GM21737 (cell line): ENCODE measurements at regions not wholly inside any gene's neighbourhood (a gene's known extent, or its start where the extent isn't known, plus 50 kb on each side); places are given as distances from the start of the nearest gene placed in this dataset.

Source experiments
- ATAC-seq: cut with Tn5 transposase; IDR thresholded peaks from one replicate; pipeline ENCODE4 v1.9.1; 2021; ENCODE audit warnings: mild to moderate bottlenecking, moderate library complexity; ENCODE audit not compliant: unreplicated experiment

DNA sequence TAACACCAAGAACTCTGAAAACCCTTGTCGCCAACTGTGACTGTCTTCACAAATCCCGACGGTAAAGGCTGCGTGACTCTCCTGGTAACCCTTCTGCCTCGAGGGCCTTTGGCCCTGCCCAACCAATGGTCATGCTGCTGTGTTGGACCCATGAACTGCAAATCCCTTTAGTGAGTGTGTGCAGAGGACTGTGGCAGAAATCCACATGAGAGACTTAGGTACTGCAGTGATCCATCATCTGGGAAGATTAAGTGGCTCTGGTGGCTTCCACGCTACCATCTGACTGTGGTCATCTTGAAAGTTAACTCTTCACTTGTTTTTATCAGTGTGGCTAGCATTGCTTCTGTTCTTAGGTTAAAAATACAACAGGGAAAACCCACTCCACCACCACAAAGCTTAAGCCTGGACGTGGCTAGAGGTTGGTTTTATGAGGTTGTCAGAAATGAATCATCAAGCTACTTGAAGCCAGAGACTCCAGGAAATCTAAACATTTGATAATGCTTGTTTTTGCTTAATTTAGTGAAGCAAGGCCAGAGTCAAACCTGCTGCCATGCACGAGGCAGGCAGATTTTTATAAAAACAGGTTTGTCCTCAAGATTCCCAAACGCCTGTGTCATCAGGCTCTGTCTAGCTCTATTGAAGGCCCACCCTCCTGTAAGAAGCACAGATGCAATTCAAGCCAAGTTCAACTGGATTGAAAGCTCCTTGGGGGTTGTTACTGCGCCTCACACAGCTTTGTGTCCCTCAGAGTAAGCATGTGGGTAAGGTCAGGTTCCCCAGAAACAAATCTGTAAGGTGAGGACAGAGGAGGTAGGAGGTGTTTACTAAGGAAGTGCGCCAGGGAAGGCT, 52.7 kb upstream of the ERCC6L2 start:
- ATAC-seq: peak; percentile 89

GRCh38 chr9:95822015-95822414, 53.5 kb upstream of the ERCC6L2 start:
- no peak for ATAC-seq

DNA sequence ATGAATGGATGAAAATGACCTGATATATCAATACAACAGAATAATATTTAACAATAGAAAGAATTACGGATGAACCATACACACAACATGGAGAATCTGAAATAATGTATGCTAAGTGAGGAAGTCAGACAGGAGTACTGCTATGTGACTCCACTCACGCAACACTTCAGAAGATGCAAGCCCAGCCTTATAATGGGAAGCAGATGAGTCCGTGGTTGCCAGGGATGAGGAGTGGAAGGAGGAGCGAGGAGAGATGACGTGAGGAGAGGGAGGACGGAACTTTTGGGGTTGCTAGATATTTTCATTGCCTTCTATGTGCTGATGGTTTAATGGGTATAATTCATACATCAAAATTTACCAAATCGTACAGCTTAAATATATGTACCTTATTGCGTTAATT, 55.4 kb upstream of the ERCC6L2 start:
- ATAC-seq: no peak

DNA sequence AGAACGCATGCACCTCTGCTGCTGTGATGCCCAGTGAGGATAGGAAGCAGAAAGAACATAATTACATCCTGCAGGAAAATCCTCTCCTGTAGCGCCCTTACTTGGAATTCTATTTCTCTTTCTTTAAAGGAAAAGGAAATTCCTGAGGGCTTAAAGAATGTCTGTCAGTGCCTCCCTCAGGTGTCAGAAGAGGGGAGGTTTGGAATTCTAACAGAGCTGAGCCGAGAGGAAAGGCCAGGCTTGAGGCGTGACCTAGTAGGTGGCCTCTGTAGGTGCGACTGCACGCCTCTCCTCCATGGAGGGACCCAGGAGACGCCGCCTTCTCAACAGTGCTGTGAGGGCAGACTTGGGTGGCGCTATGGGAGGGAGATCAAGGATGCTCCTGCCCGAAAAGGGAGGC, 55.9 kb upstream of the ERCC6L2 start:
- ATAC-seq: no peak

- ATAC-seq: no peak
These were observed 58.3 kb upstream of the ERCC6L2 start for GRCh38 chr9:95817205-95817604.

DNA sequence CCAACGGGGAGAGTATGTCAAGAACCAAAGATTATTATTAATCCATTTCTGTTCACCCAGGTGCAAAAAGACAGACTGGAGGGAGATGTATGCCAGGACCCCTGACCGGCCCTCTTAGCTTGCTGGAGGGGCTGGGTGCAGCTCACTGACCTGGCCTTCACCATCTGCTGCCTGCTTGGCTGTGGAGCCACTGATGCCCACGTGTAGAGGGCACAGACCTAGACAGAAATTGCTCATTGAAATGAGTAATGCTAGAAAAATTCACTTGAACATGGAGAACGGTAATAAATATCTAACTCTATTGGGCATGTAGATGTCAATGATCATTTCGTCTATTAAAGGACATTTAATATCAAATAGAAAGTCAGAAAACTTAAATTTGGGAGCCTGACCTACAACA, 58.8 kb upstream of the ERCC6L2 start:
- no peak for ATAC-seq

GRCh38 chr9:95815961-95816360, 59.5 kb upstream of the ERCC6L2 start:
- no peak for ATAC-seq

DNA sequence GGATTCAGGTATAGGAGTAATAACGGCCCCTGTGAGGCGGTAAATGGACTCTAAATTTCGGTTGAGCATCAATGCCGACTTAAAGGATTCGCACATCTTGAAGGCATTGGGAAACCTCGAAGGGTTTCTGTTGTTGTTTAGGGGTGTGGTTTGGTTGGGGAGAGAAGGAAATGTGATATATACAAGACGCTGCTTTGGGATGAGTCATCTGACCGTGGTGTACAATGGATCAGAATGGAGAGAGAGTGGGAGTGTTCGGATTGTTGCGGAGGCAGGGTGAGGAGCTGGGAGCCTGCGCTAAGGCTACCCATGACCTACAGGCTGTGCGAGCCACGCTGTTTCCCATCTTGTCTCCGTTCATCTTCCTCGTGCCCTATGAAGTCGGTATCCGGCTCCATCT, 60.4 kb upstream of the ERCC6L2 start:
- ATAC-seq: no peak

DNA sequence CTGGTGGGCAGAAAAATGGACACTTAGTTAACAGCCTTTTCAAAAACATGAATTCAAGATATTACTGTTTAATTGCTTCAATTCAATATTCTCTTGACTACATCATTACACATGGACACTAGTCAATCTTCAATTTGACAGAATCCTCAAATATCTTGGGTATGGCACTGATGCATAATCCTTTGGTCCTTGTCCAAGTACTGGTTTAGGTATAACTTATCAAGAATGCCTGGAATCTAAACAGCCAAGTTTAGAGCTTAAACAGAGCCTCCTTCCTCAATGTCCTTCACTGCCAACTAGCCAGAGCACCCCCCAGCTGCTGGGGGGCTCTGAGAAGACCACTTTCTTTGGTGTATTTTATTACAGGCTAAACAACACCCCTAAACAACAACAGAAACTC, 61.6 kb upstream of the ERCC6L2 start:
- ATAC-seq: no peak

DNA sequence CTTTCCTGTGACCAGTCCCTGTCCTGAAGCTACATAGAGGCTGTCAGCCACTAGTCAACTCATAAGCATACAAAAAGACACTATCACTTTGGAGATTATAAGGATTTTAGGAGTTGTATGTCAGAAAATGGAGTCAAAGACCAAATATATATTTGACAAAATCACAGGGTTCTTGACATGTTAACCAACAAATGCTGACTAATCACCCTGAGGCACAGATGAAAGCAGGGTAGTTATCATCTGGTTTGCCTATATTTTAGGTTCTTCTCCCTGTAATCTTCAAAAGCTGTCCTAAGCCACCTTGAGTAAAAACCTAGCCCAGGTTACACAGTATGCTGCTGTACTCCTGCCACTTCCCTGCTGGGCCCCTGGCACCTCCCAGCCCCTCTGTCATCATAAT, 64.7 kb upstream of the ERCC6L2 start:
- no peak for ATAC-seq

GRCh38 chr9:95810133-95810532, 65.4 kb upstream of the ERCC6L2 start:
- no peak for ATAC-seq

- no peak for ATAC-seq
These were observed 65.8 kb upstream of the ERCC6L2 start for GRCh38 chr9:95809686-95810085.

DNA sequence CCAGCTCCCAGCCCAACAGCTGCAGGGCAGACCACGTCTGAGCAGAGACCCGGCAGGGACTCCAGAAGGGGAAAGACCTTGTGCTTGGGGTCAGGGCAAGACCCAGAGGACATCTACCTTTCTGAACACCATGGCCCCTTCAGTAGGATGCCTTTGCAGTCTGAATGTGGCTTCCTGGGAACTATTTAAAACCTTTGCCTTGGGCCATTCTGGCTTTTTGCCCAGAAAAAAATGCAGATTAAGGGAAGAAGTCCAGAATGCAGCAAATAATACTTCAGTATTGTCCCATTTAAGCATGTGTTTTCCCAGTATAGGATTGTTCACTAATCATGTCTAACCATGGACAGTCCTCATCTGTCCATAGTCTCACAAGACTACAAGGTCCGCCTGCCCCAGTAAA, 67.5 kb upstream of the ERCC6L2 start:
- ATAC-seq: no peak

DNA sequence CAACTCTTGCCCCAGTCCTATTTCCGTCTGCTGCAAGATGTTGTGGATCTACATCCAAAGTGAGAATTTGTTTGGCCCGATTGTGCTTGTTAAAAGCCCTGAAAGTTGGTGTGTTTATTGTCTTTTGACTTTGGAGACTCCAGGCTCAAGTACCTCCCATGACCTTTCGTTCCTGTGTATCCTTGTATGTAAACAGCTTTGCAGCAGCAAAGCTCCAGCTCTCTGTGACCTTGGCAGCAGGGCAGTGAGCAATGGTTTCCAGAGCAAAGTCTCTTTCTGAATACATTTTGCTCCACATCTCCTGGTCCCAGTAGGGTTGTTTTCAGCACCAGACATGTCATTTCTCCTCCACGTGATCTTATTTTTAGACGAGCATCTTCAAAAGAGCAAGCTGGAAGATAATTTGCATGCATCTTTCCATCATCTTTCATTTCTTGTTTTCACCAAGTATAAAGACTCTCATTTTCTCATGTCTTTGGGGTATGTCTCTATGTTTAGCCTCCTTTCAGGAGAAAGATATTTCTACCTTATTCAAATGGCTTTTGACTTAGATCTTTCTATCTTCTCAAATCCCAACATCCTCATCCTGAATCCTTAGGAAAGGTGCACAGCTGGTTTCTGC, 68.1 kb upstream of the ERCC6L2 start:
- ATAC-seq: no peak

DNA sequence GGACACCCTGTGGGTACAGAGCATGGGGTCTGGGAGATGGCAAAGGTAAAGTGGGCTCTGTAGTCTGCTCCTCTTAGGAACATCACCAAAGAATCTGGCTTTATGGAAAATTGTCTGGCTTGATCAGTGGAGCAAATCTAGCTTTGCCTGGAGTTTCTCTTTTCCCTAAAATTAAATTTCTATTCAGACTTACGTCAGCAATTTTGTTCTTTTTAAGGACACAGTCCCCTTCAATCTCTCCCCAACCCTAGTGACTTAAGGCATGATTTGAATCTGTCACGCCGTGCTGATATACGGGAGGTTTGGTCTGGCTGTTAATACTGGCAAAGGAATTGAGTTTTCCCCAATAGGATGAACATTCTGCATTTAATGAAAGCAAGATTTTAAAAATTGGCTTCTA, 72.3 kb upstream of the ERCC6L2 start:
- no peak for ATAC-seq

DNA sequence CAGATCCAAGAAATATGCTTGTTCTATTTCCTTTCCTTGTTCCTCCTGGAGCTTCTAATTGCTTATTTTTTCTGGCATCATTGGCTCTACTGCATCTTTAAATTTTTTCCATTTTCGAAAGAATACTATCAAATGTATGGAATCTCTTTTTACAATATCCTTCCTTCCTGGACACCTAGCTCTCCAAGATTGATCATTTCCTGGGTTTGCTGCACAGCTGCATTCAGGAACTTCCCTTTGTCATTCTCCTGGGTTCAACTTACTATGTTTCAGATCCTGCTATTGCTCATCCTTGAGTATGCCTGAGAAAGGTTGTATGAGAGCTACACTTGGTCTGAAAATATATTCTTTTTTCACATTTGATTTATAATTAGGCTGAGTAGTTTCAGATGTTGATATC, 73.7 kb upstream of the ERCC6L2 start:
- no peak for ATAC-seq

- no peak for ATAC-seq
These were observed 79.5 kb upstream of the ERCC6L2 start for GRCh38 chr9:95796029-95796428.

GRCh38 chr9:95793924-95794828, 81.3 kb upstream of the ERCC6L2 start:
- ATAC-seq: no peak

DNA sequence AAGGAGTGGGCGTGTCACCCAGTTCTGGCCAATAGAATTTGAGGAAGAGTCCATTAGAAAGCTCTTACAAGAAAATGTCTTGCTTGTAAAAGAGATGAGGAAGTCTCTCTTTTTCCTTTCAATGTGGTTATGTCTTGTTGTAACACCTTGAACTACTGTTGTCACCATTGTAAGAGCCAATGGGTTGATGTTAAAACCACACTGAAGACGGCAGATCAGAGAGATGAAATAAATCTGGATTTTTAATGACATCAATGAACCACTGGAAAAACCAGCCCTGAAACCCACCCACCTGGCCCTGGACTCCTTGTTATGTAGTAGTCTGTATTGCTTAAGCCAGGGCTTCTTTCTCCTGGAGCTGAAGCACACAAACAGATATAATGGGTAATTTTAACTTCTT, 83.8 kb upstream of the ERCC6L2 start:
- no peak for ATAC-seq

- ATAC-seq: no peak
These were observed 84.2 kb upstream of the ERCC6L2 start for GRCh38 chr9:95791286-95791685.

- ATAC-seq: no peak
These were observed 86.9 kb upstream of the ERCC6L2 start for GRCh38 chr9:95788521-95788991.
